Middle frontal gyrus (tissue), 1 donor: ENCODE measurements at regions not wholly inside any gene's neighbourhood (a gene's known extent, or its start where the extent isn't known, plus 50 kb on each side); places are given as distances from the start of the nearest gene placed in this dataset.
"Not testable (repeated sequence)": the region's sequence is repeated elsewhere in the genome, so short reads cannot be mapped to it uniquely, and the experiment has no call there.

Experiments
- DNase-seq: peaks from one replicate; pipeline ENCODE4 v3.0.0-alpha.2; 2015; ENCODE audit warnings: low spot score; ENCODE audit errors: extremely low spot score

- DNase-seq = no peak
Measured at GRCh38 chr3:72095521-72095920, 310.6 kb upstream of the PROK2 start.

DNA sequence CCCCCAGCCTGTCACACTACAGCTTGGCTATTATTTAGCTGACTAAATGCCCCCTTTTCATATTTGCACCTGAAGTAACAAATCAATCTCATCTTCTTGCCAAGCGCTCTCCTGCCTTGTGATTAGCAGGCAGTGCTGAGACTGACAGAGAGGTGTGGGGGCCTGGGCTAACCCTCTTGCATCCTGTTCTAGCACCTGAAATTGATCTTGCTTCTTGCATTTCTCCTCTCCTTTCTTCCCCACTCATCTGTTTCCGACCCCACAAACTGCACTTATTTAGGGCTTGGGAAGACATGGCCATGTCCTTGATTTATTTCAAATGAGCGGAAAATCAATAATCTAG lies 309.0 kb upstream of the PROK2 start:
- no peak for DNase-seq

DNA sequence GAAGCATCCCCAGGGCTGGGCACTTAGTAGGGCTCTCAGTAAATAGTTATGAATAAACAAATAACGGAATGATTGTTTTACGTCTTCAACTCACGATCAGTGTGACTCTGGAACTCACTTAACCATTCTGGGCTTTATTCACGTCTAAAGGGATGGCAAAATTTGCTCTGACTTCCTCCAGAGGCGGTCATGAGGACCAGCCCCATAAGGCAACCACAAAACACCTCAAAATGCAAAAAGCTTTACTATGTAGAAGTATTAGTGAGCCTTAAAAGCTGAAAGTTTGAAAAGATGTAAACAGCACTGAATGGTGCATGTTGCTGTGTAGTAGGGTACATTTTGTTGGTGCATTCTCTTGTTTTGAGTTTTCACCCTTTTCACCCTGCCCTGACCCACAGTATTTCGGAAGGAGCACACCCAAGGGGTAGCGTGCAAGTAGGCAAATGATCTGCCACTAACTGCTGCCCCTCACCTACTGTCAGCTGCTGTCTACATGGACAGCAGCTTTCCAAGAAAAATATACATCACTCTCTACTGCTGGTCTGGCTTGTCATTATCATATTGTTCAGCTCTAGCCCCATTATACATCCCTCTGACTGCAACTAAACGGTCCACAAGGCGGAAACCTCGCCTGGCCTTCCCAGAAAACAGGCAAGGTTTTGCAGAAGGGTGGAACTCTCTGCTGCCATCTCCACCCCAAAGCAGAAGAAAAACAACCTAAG lies 308.5 kb upstream of the PROK2 start:
- DNase-seq = no peak

GRCh38 chr3:72092778-72093177 lies 307.8 kb upstream of the PROK2 start:
- DNase-seq = no peak

DNA sequence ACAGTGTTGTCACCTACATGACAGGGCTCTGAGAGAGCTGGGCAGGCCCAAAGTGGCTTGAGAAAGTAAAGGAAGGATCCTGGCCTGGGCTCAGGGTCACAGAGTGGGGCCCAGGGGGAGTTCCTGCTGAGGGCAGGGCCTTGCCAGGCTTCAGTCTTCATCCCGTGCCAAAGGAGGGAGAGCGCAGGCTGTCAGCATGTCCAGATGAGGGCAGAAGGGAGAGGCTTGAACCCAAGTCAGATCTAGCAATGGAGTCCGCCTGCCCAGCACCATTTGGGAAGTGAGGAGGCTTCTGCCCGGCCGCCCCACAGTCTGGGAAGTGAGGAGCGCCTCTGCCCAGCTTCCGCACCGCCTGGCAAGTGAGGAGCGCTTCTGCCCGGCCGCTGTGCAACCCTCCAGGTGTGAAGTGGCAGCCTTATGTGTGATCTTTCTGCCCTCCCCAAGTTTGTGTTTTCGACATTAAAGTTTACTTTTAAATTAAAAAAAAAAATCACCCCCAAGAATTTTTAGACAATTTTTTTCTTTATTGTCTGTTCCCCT lies 303.6 kb upstream of the PROK2 start:
- no peak for DNase-seq

DNA sequence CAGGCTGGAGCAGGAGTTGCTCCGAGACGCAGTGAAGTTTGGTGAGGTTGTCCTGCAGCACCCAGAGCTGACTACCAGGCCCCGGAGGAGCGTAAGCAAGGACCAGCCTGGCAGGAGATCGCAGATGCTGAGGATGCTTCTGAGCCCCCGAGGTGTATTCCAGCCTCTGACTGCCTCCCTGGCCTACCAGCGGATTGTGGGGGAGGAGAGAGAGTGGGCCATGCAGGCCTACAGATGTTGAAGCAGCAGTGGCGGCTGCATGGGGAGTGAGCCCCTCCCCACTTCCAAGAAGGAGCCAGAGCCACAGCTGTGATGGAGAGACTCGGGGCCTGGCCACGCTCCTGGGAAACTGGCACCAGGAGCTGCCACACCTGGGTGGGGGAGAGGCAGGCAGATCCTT lies 302.5 kb upstream of the PROK2 start:
- DNase-seq = no peak

DNA sequence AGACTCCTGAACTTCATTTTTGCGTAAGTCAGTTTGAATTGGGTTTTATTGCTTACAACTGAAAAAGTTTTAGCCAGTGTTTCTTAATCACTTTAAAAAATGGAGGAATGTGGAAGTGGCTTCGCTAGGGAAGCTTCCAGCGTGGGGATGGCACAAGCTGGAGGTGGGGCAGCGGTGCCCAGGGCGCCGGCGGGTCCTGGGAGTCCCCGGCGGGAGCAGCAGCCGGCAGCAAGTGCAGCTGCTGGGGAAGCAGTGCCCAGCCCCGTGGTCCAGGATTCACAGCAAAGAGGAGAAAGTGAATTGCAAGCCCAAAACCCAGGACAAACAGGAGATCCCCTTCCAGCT lies 301.8 kb upstream of the PROK2 start:
- no peak for DNase-seq

DNA sequence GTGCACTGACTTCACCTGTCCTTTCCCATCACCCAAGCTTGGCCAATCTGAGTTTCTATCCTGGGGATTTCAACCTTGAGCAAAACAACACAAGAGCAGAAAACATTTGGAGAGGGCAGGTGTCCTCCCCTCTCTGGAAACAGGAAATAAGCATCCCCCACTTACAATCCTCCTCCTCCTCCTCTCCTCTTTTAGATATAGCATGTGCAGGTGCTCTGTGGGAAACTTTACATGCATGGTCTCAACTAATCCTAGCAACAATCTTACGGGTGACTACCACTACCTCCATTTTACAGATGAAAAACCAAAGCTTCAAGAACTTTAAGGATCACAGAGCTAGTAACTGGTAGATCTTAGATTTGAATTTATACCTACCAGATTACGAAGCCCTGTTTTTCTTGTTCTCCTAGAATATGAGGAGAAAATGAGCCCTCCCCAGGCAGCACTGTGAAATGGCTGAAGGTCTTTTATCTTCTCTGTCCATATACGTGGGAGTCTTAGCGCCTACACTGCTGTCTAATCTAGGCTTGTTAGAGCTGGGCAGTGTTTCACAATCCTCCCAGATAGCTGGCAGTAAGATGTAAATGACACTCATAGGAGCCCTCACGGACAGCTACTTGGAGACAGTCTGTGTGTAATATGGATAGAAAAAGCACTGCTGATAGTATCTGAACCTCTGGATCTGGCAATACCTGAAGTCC lies 301.2 kb upstream of the PROK2 start:
- no peak for DNase-seq

GRCh38 chr3:72085036-72085435 lies 300.1 kb upstream of the PROK2 start:
- no peak for DNase-seq

GRCh38 chr3:72082776-72083462 lies 298.0 kb upstream of the PROK2 start:
- no peak for DNase-seq

- no peak for DNase-seq
Measured at GRCh38 chr3:72082186-72082715, 297.3 kb upstream of the PROK2 start.

DNA sequence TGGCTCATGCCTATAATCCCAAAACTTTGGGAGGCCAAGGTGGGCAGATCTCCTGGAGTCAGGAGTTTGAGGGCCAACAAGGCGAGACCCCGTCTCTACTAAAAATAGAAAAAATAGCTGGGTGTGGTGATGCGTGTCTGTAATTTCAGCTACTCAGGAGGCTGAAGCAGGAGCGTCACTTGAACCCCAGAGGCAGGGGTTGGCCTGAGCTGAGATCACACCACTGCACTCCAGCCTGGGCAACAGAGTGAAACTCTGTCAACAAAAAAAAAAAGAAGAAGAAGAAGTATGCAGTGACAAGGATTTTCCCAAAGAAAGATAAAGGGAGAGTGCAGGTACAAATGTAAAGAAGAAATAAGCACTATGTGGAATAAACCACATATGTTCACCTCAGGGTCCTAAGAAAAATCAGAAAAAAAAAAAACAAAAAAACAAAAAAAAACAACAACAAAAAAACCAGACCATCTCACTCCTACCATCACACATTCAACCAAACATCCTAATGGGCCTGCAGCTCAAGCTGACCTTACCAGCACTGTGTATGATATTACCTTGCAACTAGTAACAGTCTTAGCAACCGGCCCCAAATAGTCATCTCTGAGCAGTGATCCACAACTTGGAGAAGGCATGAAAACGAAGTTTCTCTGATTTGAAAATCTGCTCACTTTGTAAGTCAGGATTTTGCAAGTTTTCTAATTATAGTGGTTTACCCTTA lies 296.7 kb upstream of the PROK2 start:
- no peak for DNase-seq

DNA sequence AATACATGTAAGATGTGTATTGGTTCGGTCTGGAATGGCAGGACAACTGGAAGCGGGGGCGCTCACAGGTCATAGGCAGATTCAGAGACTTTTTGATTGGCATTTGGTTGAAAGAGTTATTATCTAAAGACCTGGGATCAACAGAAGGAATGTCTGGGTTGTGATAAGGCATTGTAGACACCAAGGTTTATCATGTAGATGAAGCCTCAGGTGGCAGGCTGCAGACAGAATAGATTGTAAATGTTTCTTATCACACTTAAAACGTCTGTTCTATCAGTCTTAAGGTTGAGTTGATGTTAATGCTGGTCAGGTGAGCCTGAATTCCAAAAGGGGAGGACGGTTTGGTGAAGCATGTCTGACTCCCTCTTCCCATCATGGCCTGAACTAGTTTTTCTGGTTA lies 295.9 kb upstream of the PROK2 start:
- no peak for DNase-seq

GRCh38 chr3:72080095-72080494 lies 295.1 kb upstream of the PROK2 start:
- DNase-seq = no peak

DNA sequence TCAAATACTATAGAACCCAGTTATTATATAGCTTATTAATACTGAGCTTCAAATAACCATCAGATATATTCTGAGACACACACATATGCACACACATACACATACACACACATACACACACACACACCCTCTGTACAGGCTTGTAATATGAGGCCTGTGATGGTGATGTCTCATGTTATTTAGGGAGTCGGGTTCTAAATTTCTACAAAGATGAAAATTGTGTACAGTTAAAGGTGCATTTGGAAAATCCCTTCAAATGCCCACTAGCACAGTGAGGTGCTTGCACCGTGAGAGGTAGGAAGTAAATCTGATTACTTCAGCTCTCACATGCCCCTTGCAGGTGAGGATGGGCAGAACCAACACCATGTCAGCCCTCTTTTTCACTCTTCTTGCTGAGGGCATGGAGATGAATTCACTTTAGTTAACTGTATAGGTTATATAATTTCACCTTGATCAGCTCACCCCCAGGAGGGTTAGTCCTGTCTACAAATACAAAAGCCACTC lies 294.5 kb upstream of the PROK2 start:
- DNase-seq = no peak

- no peak for DNase-seq
Measured at GRCh38 chr3:72078676-72079368, 293.9 kb upstream of the PROK2 start.

DNA sequence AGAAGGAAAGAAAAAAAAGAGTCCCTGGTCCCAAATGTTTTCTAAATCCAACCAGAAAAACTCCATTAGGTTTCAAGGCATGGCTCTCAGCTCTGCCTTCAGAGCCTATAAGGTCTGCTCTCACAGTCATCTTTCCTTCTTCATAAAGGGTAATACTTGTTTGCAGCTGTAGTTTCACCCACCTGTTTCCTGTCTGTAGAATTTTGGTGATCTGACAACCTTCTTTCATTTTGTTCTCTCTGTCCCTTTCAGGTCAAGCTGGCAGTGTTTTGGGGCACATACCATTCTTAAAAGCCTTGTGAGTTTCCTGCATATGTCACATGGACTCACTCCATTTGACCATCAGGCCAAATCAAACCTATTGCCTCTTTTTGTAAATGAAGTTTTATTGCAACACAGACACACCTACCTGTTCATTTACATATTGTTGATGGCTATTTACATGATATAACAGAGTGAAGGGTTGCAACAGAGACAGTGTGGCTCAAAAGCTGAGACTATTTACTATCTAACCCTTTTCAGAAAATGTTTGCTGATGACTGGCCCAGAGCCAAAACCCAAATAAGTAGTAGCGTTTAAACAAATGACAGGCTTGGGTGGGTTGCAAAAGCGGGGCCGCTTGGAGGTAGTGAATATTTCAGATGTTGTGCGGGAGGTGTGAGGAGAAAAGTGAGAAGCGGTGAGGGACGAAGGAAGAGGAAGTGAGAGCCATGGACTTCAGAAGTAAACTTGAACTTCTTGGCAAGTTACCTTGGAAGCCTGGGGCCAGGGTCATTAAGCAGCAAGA lies 292.7 kb upstream of the PROK2 start:
- no peak for DNase-seq

GRCh38 chr3:72075848-72076247 lies 290.9 kb upstream of the PROK2 start:
- not testable (repeated sequence) for DNase-seq

GRCh38 chr3:72071624-72072023 lies 286.7 kb upstream of the PROK2 start:
- no peak for DNase-seq

DNA sequence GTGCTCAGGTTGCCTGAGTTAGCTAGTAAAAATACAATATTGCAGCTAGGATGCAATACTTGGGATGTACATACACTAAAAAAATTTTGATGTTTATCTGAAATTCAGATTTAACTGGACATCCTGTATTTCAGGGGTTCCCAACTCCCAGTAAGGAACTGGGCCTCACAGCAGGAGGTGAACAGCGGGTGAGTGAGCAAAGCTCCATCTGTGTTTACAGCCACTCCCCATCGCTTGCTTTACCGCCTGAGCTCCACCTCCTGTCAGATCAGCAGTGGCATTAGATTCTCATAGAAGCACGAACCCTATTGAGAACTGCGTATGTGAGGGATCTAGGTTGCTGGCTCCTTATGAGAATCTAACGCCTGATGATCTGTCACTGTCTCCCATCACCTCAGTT lies 285.1 kb upstream of the PROK2 start:
- DNase-seq = no peak
